Keratinocyte (primary cell): ENCODE measurements at regions not wholly inside any gene's neighbourhood (a gene's known extent, or its start where the extent isn't known, plus 50 kb on each side); places are given as distances from the start of the nearest gene placed in this dataset.

Experiments
- DNase-seq: peaks from one replicate; pipeline ENCODE4 v3.0.0-alpha.2; 2011; ENCODE audit warnings: low read depth, missing footprints, low spot score
- FAIRE-seq: peaks from 2 replicates; lab custom pipeline; 2011; peaks lifted over from hg19 to GRCh38; lab: Jason Lieb, UNC
- H2AFZ ChIP-seq: 2 replicates; pipeline ENCODE4 v1.6.0; 2012; ENCODE audit warnings: low read length, control low read depth, inconsistent platforms; ENCODE audit not compliant: control insufficient read depth
- H3K27ac ChIP-seq: 2 replicates; pipeline ENCODE4 v1.5.1; 2011; ENCODE audit warnings: low read length; ENCODE audit not compliant: control insufficient read depth, insufficient read depth
- H3K27me3 ChIP-seq: 3 replicates; pipeline ENCODE4 v1.6.0; 2011; ENCODE audit warnings: low read length; ENCODE audit not compliant: control insufficient read depth, insufficient read depth; ENCODE audit errors: extremely low read depth
- H3K36me3 ChIP-seq, 2 experiments: 2 replicates in 1 of 2; 3 replicates in 1 of 2; pipeline ENCODE4 v1.5.1; 2011; ENCODE audit warnings: low read length in 2 of 2, mild to moderate bottlenecking in 1 of 2; ENCODE audit not compliant: control insufficient read depth in 2 of 2, insufficient read depth in 2 of 2; ENCODE audit errors: extremely low read depth in 1 of 2
- H3K4me1 ChIP-seq: 3 replicates; pipeline ENCODE4 v1.5.1; 2011; ENCODE audit warnings: low read length; ENCODE audit not compliant: control insufficient read depth, insufficient read depth; ENCODE audit errors: extremely low read depth
- H3K4me2 ChIP-seq: 3 replicates; pipeline ENCODE4 v1.6.0; 2011; ENCODE audit warnings: low read depth, low read length; ENCODE audit not compliant: control insufficient read depth, insufficient read depth; ENCODE audit errors: extremely low read depth
- H3K4me3 ChIP-seq, 3 experiments: fragments of 200-600 bp in 1 of 3; sonication (generic) in 1 of 3; 2 replicates in 2 of 3; 3 replicates in 1 of 3; pipeline ENCODE4 v1.5.1; 2011 to 2016; ENCODE audit warnings: low read length in 3 of 3, mild to moderate bottlenecking in 3 of 3, control low read depth in 2 of 3, inconsistent platforms in 1 of 3, low read depth in 1 of 3, mixed read lengths in 1 of 3, mixed run types in 1 of 3, moderate library complexity in 1 of 3; ENCODE audit not compliant: control insufficient read depth in 2 of 3, insufficient read depth in 2 of 3; ENCODE audit errors: extremely low read depth in 1 of 3
- H3K79me2 ChIP-seq: 2 replicates; pipeline ENCODE4 v1.6.0; 2012; ENCODE audit warnings: low read length; ENCODE audit not compliant: control insufficient read depth, insufficient read depth
- H3K9ac ChIP-seq: 3 replicates; pipeline ENCODE4 v1.6.0; 2011; ENCODE audit warnings: low read length; ENCODE audit not compliant: control insufficient read depth, insufficient read depth; ENCODE audit errors: extremely low read depth
- H3K9me1 ChIP-seq: 3 replicates; pipeline ENCODE4 v1.6.0; 2011; ENCODE audit warnings: low read length; ENCODE audit not compliant: control insufficient read depth, insufficient read depth; ENCODE audit errors: extremely low read depth
- H3K9me3 ChIP-seq: 2 replicates; pipeline ENCODE4 v1.5.1; 2012; ENCODE audit warnings: low read depth, low read length; ENCODE audit not compliant: control insufficient read depth
- H4K20me1 ChIP-seq: 3 replicates; pipeline ENCODE4 v1.6.0; 2011; ENCODE audit warnings: low read length; ENCODE audit not compliant: control insufficient read depth, insufficient read depth; ENCODE audit errors: extremely low read depth
- EZH2 ChIP-seq: IDR thresholded peaks from one replicate; pipeline ENCODE4 v1.6.1; 2012; ENCODE audit warnings: inconsistent platforms, mild to moderate bottlenecking, low read length, moderate library complexity
- dilution Hi-C: fragments of 300-500 bp; cut with MboI; formaldehyde crosslinking; loops from one replicate; pipeline ENCODE4 v1.7.0; 2020; ENCODE audit warnings: low sequenced_read_pairs; ENCODE audit not compliant: extremely low pct_ligation_motif_present
- TF ChIP-seq, protein P1 (sequence below), 3 experiments: IDR thresholded peaks in 1 of 3; conservative IDR thresholded peaks in 1 of 3; optimal IDR thresholded peaks in 1 of 3; 2 replicates in 2 of 3; 3 replicates in 1 of 3; pipeline versions ENCODE3 to v1.5.1; 2011; ENCODE audit warnings: low read length in 3 of 3, mild to moderate bottlenecking in 3 of 3, moderate library complexity in 2 of 3, control low read depth in 1 of 3, inconsistent platforms in 1 of 3; ENCODE audit not compliant: insufficient read depth in 2 of 3; ENCODE audit errors: extremely low read depth in 1 of 3

DNA sequence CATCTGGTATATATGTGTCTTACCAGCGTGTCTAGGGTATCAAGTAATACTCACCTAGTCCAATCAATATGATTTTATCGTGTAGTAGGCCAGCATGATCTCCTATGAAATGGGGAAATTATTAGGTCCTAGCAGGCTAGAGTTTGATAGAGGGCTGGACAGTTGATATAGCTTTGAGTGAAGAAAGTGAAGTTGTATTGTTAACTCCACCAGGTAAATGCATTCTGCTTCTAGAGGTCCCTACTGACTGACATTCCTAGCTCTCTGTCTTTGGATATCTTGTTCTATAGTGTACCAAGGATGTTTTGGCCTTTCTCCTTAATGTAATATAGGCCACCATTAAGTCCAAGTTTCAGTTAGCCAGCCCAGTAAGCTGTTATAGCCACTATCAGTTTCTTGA is 97.4 kb downstream of the EBNA1BP2 start:
- DNase-seq (no peak), FAIRE-seq (no peak)
- Histone ChIP-seq H3K4me3 (no peak overlapping the region), H3K79me2 (no peaks in the 10 kb centered on the region), H3K27ac (no peak overlapping the region), H3K4me1 (peaks cover 5% of the 10 kb centered on the region), H3K27me3 (no peaks in the 10 kb centered on the region), H3K9me1 (no peaks in the 10 kb centered on the region), H3K9me3 (no peaks in the 10 kb centered on the region), H4K20me1 (no peaks in the 10 kb centered on the region), H3K9ac (no peak overlapping the region), H3K4me2 (no peak overlapping the region), H2AFZ (no peak overlapping the region), H3K36me3 (no peaks in the 10 kb centered on the region)
- dilution Hi-C loops = no loop called here
- TF ChIP-seq, protein P1, sequence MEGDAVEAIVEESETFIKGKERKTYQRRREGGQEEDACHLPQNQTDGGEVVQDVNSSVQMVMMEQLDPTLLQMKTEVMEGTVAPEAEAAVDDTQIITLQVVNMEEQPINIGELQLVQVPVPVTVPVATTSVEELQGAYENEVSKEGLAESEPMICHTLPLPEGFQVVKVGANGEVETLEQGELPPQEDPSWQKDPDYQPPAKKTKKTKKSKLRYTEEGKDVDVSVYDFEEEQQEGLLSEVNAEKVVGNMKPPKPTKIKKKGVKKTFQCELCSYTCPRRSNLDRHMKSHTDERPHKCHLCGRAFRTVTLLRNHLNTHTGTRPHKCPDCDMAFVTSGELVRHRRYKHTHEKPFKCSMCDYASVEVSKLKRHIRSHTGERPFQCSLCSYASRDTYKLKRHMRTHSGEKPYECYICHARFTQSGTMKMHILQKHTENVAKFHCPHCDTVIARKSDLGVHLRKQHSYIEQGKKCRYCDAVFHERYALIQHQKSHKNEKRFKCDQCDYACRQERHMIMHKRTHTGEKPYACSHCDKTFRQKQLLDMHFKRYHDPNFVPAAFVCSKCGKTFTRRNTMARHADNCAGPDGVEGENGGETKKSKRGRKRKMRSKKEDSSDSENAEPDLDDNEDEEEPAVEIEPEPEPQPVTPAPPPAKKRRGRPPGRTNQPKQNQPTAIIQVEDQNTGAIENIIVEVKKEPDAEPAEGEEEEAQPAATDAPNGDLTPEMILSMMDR (optimal IDR thresholded peaks at IDR 0.05 in 1 of 3, IDR thresholded peaks at IDR 0.05 in 1 of 3, conservative IDR thresholded peaks at IDR 0.05 in 1 of 3; ENCODE audit: extremely low read depth in 1 of 3, insufficient read depth in 2 of 3, low read length in 3 of 3) = no peak
- no peak for TF ChIP-seq EZH2

DNA sequence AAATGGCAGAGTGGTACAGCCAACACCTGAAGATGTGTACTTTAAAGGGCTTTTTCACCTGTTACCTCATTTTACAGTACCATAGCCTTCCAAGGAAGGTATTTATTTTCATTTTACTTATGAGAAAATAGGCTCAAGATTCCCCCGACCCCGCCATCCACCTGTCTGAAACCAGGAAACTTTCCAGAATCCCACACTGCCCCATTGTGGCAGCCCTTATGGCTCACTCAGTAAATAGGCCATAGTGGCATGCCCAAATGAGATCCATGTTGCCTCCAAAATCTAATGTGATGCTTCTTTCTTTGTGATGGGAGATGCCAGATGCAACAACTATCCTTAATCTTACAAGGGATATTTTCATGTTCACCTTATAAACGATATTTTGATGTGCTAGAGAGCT is 97.8 kb downstream of the EBNA1BP2 start:
- no peaks in the 10 kb centered on the region for H3K9me1 ChIP-seq
- no peak overlapping the region for H3K4me3 ChIP-seq
- no peak overlapping the region for H3K27ac ChIP-seq
- no peaks in the 10 kb centered on the region for H3K9me3 ChIP-seq
- no peaks in the 10 kb centered on the region for H3K36me3 ChIP-seq
- FAIRE-seq (no peak), DNase-seq (no peak)
- no peak overlapping the region for H2AFZ ChIP-seq
- H3K4me2 ChIP-seq = no peak overlapping the region
- H3K9ac ChIP-seq = no peak overlapping the region
- peaks cover 5% of the 10 kb centered on the region for H3K4me1 ChIP-seq
- TF ChIP-seq, protein P1 (optimal IDR thresholded peaks at IDR 0.05 in 1 of 3, IDR thresholded peaks at IDR 0.05 in 1 of 3, conservative IDR thresholded peaks at IDR 0.05 in 1 of 3; ENCODE audit: extremely low read depth in 1 of 3, insufficient read depth in 2 of 3, low read length in 3 of 3) = peak in 2 of 3 experiments; percentile 44 to 55
- TF ChIP-seq EZH2 = no peak
- H3K79me2 ChIP-seq = no peaks in the 10 kb centered on the region
- H3K27me3 ChIP-seq = no peaks in the 10 kb centered on the region
- H4K20me1 ChIP-seq = no peaks in the 10 kb centered on the region
- dilution Hi-C loops = no loop called here
